Breast epithelium (tissue), 4 donors: ENCODE measurements at regions not wholly inside any gene's neighbourhood (a gene's known extent, or its start where the extent isn't known, plus 50 kb on each side); places are given as distances from the start of the nearest gene placed in this dataset.

Experiments used
- DNase-seq, 2 donors: peaks; one replicate each; pipeline ENCODE4 v3.0.0-alpha.2; 2019; ENCODE audit warnings: low spot score in 2 of 2
- H3K27ac ChIP-seq, 2 donors: fragments of 200-600 bp; sonication (generic) in 1 of 2; one replicate each; pipeline ENCODE4 v1.5.1; 2016 to 2019; ENCODE audit warnings: mild to moderate bottlenecking in 1 of 2
- H3K27me3 ChIP-seq, 2 donors: fragments of 200-600 bp; sonication (generic) in 1 of 2; one replicate each; pipeline versions ENCODE4 v1.5.1 to v1.6.0; 2017 to 2019; ENCODE audit warnings: control low read depth in 1 of 2, mild to moderate bottlenecking in 1 of 2
- H3K36me3 ChIP-seq: fragments of 200-600 bp; one replicate; pipeline ENCODE4 v1.5.1; 2019
- H3K4me1 ChIP-seq, 2 donors: fragments of 200-600 bp; sonication (generic); one replicate each; pipeline ENCODE4 v1.5.1; 2016 to 2019; ENCODE audit warnings: control low read depth in 1 of 2
- H3K4me3 ChIP-seq, 3 donors: fragments of 200-600 bp; sonication (generic); 1 replicate in 2 of 3; 2 replicates in 1 of 3; pipeline ENCODE4 v1.5.1; 2016 to 2019; ENCODE audit warnings: mild to moderate bottlenecking in 3 of 3, moderate library complexity in 2 of 3
- H3K9me3 ChIP-seq, 2 donors: fragments of 200-600 bp; sonication (generic) in 1 of 2; one replicate each; pipeline ENCODE4 v1.5.1; 2016 to 2019; ENCODE audit warnings: control low read depth in 1 of 2
- CTCF ChIP-seq, 3 donors: fragments of 450-650 bp; IDR thresholded peaks; one replicate each; pipeline ENCODE4 v1.5.1; 2016 to 2017; ENCODE audit warnings: antibody characterized with exemption in 3 of 3, mild to moderate bottlenecking in 3 of 3, moderate library complexity in 3 of 3
- POLR2A ChIP-seq: fragments of 450-650 bp; IDR thresholded peaks from one replicate; pipeline ENCODE4 v1.6.1; 2016; ENCODE audit warnings: antibody characterized with exemption, mild to moderate bottlenecking, moderate library complexity
- POLR2AphosphoS5 ChIP-seq, 3 donors: sonication (generic); formaldehyde crosslinking; IDR thresholded peaks; one replicate each; pipeline ENCODE4 v1.6.1; 2017; ENCODE audit warnings: antibody characterized with exemption in 3 of 3
- intact Hi-C: fragments of 100-400 bp; cut with DNase I; formaldehyde crosslinking; loops from one replicate; pipeline ENCODE4 v1.15.1; 2023; ENCODE audit warnings: low total_unique reads

GRCh38 chr9:75432888-75433287, 344.6 kb downstream of the OSTF1 start:
- no peak for TF ChIP-seq POLR2A
- TF ChIP-seq POLR2AphosphoS5 (IDR thresholded peaks at IDR 0.05) = peak in 1 of 3 donors; percentile 60
- H3K4me1 ChIP-seq = no peaks in the 10 kb centered on the region
- H3K4me3 ChIP-seq = no peak overlapping the region
- H3K9me3 ChIP-seq = no peaks in the 10 kb centered on the region
- no peaks in the 10 kb centered on the region for H3K36me3 ChIP-seq
- peak overlapping the region in 1 of 2 donors; percentile 66 for H3K27ac ChIP-seq
- H3K27me3 ChIP-seq = no peaks in the 10 kb centered on the region
- DNase-seq = no peak
- intact Hi-C loops = no loop called here

GRCh38 chr9:75438716-75439115, 350.4 kb downstream of the OSTF1 start:
- Histone ChIP-seq H3K4me1 (no peaks in the 10 kb centered on the region), H3K4me3 (no peak overlapping the region), H3K27ac (no peak overlapping the region), H3K9me3 (no peaks in the 10 kb centered on the region), H3K27me3 (no peaks in the 10 kb centered on the region), H3K36me3 (no peaks in the 10 kb centered on the region)
- DNase-seq = no peak
- TF ChIP-seq CTCF (IDR thresholded peaks at IDR 0.05) (no peak), POLR2A (no peak), POLR2AphosphoS5 (IDR thresholded peaks at IDR 0.05) (no peak)
- intact Hi-C loops = no loop called here

GRCh38 chr9:75440914-75441313, 352.6 kb downstream of the OSTF1 start:
- intact Hi-C loops = no loop called here
- no peak for DNase-seq
- no peak overlapping the region for H3K4me3 ChIP-seq
- H3K36me3 ChIP-seq = no peaks in the 10 kb centered on the region
- H3K27ac ChIP-seq = no peak overlapping the region
- H3K4me1 ChIP-seq = peaks cover 3 to 6% of the 10 kb centered on the region in 2 donors
- no peaks in the 10 kb centered on the region for H3K27me3 ChIP-seq
- no peaks in the 10 kb centered on the region for H3K9me3 ChIP-seq
- TF ChIP-seq POLR2AphosphoS5 (IDR thresholded peaks at IDR 0.05) (no peak), POLR2A (no peak), CTCF (IDR thresholded peaks at IDR 0.05) (no peak)

GRCh38 chr9:75445144-75445543, 356.8 kb downstream of the OSTF1 start:
- no peaks in the 10 kb centered on the region for H3K27me3 ChIP-seq
- TF ChIP-seq CTCF (IDR thresholded peaks at IDR 0.05) (no peak), POLR2A (no peak), POLR2AphosphoS5 (IDR thresholded peaks at IDR 0.05) (no peak)
- DNase-seq = no peak
- intact Hi-C loops = no loop called here
- H3K4me3 ChIP-seq = no peak overlapping the region
- H3K9me3 ChIP-seq = no peaks in the 10 kb centered on the region
- no peaks in the 10 kb centered on the region for H3K36me3 ChIP-seq
- H3K27ac ChIP-seq = peak overlapping the region; percentile 73 to 74
- H3K4me1 ChIP-seq = peaks cover 3 to 11% of the 10 kb centered on the region in 2 donors

GRCh38 chr9:75447281-75447680, 359.0 kb downstream of the OSTF1 start:
- H3K4me3 ChIP-seq = no peak overlapping the region
- H3K27ac ChIP-seq = peak overlapping the region; percentile 65 to 71
- H3K4me1 ChIP-seq = peaks cover 3 to 11% of the 10 kb centered on the region in 2 donors
- H3K36me3 ChIP-seq = no peaks in the 10 kb centered on the region
- intact Hi-C loops = no loop called here
- DNase-seq = no peak
- no peaks in the 10 kb centered on the region for H3K9me3 ChIP-seq
- no peak for TF ChIP-seq POLR2AphosphoS5 (IDR thresholded peaks at IDR 0.05)
- no peak for TF ChIP-seq POLR2A
- TF ChIP-seq CTCF (IDR thresholded peaks at IDR 0.05) = no peak
- no peaks in the 10 kb centered on the region for H3K27me3 ChIP-seq

GRCh38 chr9:75448281-75448680, 360.0 kb downstream of the OSTF1 start:
- H3K27me3 ChIP-seq = no peaks in the 10 kb centered on the region
- H3K27ac ChIP-seq = peak overlapping the region; percentile 65 to 71
- H3K4me3 ChIP-seq = no peak overlapping the region
- intact Hi-C loops = no loop called here
- no peaks in the 10 kb centered on the region for H3K36me3 ChIP-seq
- peak in 1 of 2 donors; percentile 50 for DNase-seq
- H3K4me1 ChIP-seq = peaks cover 3 to 11% of the 10 kb centered on the region in 2 donors
- no peak for TF ChIP-seq CTCF (IDR thresholded peaks at IDR 0.05)
- peak in 1 of 3 donors; percentile 16 for TF ChIP-seq POLR2AphosphoS5 (IDR thresholded peaks at IDR 0.05)
- no peak for TF ChIP-seq POLR2A
- H3K9me3 ChIP-seq = no peaks in the 10 kb centered on the region
